ENCODE measurements at regions not wholly inside any gene's neighbourhood (a gene's known extent, or its start where the extent isn't known, plus 50 kb on each side); places are given as distances from the start of the nearest gene placed in this dataset.
"Not testable (repeated sequence)": the region's sequence is repeated elsewhere in the genome, so short reads cannot be mapped to it uniquely, and the experiment has no call there.

GRCh38 chr1:198950036-198950435 lies 311.2 kb downstream of the PTPRC start:
- H3K4me3 ChIP-seq (ENCODE audit: low read depth, low read length), result no peak overlapping the region
- DNase-seq (ENCODE audit: low read depth), result no peak

- no peak overlapping the region for H3K4me3 ChIP-seq (ENCODE audit: low read depth, low read length)
- DNase-seq (ENCODE audit: low read depth), result no peak
Measured at GRCh38 chr1:198955085-198955484, 316.2 kb downstream of the PTPRC start.

- DNase-seq (ENCODE audit: low read depth), result no peak
- H3K4me3 ChIP-seq (ENCODE audit: low read depth, low read length), result no peak overlapping the region
Measured at GRCh38 chr1:198957044-198957443, 318.2 kb downstream of the PTPRC start.

DNA sequence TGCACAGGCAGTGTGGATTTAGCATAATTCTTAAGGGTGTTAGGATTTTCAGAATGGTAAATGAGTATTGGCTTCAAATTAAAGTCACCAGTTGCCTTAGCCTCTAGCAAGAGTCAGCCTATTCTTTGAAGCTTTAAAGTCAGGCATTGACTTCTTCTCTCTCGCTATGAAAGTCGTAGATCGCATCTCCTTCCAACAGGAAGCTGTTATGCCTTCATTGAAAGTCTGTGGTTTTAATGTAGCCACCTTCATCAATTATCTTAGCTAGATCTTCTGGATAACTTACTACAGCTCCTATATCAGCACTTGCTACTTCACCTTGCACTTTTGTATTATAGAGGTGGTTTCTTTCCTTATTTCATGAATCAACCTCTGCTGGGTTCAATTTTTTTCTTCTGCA lies 320.2 kb downstream of the PTPRC start:
- no peak for DNase-seq (ENCODE audit: low read depth)
- H3K4me3 ChIP-seq (ENCODE audit: low read depth, low read length), result no peak overlapping the region

DNA sequence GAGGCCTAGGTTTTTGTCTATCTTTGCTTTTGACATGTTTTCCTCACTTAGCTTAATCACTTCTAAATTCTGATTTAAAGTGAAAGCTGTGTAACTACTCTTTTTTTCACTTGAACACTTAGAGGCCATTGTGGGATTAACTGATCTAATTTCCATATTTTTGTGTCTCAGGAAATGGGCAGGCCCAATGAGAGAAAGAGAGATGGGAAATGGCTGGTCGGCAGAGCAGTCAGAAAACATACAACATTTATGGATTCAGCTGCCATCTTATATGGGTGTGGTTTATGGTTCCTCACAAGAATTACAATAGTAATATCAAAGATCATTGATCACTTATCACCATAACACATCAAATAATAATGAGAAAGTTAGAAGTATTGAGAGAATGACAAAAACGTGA lies 320.8 kb downstream of the PTPRC start:
- DNase-seq (ENCODE audit: low read depth), result no peak
- no peak overlapping the region for H3K4me3 ChIP-seq (ENCODE audit: low read depth, low read length)

- H3K4me3 ChIP-seq (ENCODE audit: low read depth, low read length); DNase-seq (ENCODE audit: low read depth): not testable (repeated sequence)
Measured at GRCh38 chr1:198963796-198964195, 325.0 kb downstream of the PTPRC start.

- no peak overlapping the region for H3K4me3 ChIP-seq (ENCODE audit: low read depth, low read length)
- no peak for DNase-seq (ENCODE audit: low read depth)
Measured at GRCh38 chr1:198966519-198966918, 327.7 kb downstream of the PTPRC start.

- DNase-seq (ENCODE audit: low read depth), result no peak
- no peak overlapping the region for H3K4me3 ChIP-seq (ENCODE audit: low read depth, low read length)
Measured at GRCh38 chr1:198967566-198967965, 328.7 kb downstream of the PTPRC start.

GRCh38 chr1:198968866-198969265 lies 330.0 kb downstream of the PTPRC start:
- H3K4me3 ChIP-seq (ENCODE audit: low read depth, low read length), result no peak overlapping the region
- DNase-seq (ENCODE audit: low read depth), result no peak

GRCh38 chr1:198969981-198970380 lies 331.1 kb downstream of the PTPRC start:
- H3K4me3 ChIP-seq (ENCODE audit: low read depth, low read length), result no peak overlapping the region
- no peak for DNase-seq (ENCODE audit: low read depth)

DNA sequence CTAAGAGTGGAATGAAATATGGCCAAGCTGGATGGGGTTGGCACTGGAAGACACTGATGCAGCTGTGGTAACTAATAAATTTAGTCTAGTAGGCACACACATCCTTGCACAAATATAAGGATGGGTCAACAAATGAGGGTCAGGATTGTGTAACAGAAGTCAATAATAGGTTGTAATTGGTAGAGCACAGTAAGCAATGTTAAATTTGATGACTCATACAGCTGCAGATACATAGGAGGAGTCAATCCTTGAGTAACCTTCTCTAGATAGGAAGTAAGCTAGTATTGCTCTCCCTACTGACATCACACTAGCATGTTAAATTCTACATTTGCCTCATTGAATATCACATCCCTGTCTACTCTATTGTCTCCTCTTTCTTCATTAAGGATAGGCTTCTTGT lies 332.1 kb downstream of the PTPRC start:
- DNase-seq (ENCODE audit: low read depth), result peak; percentile 76
- H3K4me3 ChIP-seq (ENCODE audit: low read depth, low read length), result no peak overlapping the region

- H3K4me3 ChIP-seq (ENCODE audit: low read depth, low read length), result no peak overlapping the region
- no peak for DNase-seq (ENCODE audit: low read depth)
Measured at GRCh38 chr1:198977909-198978308, 339.1 kb downstream of the PTPRC start.

DNA sequence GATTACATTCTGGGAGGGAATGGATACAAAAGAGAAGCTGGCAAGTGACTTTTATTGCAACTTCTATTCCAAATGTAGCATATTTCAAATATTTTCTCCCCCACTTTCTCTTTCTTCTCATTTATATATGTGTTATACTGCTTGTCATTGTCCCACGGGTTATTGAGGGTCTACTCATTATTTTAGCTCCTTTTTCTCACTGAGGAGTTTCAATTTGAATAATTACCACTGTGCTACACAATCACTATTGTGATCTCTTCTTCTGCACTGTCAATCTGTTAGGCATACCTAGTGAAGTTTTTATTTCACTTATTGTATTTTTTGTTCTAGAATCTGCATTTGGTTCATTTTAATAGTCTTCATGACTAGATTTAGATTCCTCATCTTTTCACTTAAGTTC lies 339.7 kb downstream of the PTPRC start:
- DNase-seq (ENCODE audit: low read depth), result no peak
- H3K4me3 ChIP-seq (ENCODE audit: low read depth, low read length), result no peak overlapping the region

GRCh38 chr1:198986036-198986435 lies 347.2 kb downstream of the PTPRC start:
- no peak for DNase-seq (ENCODE audit: low read depth)
- H3K4me3 ChIP-seq (ENCODE audit: low read depth, low read length), result no peak overlapping the region

DNA sequence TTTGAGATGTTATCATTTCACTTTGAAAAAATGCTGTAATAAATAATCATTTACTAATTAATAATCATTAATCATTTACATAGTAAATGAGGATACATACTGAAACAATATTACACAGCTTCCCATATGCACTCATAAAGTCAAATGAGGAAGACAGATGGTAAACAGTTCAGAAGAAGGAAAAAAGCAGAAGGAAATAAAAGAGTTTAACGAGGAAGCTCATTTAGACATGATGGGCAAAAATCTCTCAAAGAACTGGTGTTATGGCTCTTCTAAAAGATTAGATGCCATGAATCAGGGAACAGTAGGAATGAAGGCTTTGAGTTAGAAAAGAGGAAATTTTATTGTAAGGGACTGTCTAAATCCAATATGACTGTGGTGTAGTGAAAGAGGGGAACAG lies 347.6 kb downstream of the PTPRC start:
- DNase-seq (ENCODE audit: low read depth), result no peak
- no peak overlapping the region for H3K4me3 ChIP-seq (ENCODE audit: low read depth, low read length)

GRCh38 chr1:199002661-199003060 lies 363.8 kb downstream of the PTPRC start:
- no peak for DNase-seq (ENCODE audit: low read depth)
- no peak overlapping the region for H3K4me3 ChIP-seq (ENCODE audit: low read depth, low read length)

DNA sequence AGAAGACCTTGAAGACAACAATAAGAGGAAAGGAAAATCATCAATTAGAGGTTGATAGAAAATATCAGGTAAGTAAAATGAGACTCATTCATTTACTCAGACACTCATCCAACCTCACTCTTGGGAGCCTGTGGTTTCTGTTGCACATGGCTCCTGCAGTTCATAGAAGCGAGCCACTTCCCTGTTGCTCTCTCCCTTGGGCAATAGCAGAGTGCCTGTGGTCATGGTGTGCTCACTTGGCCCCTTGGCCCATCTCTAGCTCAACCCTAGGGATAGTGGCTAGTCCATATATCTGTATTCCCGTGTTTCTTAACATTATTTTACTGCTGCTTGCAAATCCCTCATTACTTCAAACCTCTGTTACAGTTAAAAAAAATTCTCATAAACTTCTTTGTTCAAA lies 368.6 kb downstream of the PTPRC start:
- H3K4me3 ChIP-seq (ENCODE audit: low read depth, low read length), result no peak overlapping the region
- DNase-seq (ENCODE audit: low read depth), result no peak

- no peak for DNase-seq (ENCODE audit: low read depth)
- no peak overlapping the region for H3K4me3 ChIP-seq (ENCODE audit: low read depth, low read length)
Measured at GRCh38 chr1:199009447-199009846, 370.6 kb downstream of the PTPRC start.

GRCh38 chr1:199010492-199010891 lies 371.7 kb downstream of the PTPRC start:
- no peak overlapping the region for H3K4me3 ChIP-seq (ENCODE audit: low read depth, low read length)
- DNase-seq (ENCODE audit: low read depth), result no peak

DNA sequence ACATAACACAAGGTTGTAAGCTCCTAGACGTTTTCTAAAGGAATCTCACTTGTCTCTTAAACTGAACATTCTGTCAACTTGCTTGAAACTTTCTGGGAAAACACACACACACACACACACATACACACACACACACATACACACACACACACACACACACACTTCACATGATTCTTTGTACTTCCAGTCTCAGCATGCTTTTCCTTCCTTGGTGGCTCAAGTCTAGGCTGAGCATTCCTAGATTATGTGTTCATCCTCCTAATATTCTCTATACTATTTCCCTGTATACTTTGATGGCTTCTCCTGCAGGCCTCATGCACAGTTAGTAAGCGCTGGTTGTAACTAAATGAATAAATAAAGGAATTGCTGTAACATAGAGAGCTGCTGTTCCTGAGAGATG lies 372.1 kb downstream of the PTPRC start:
- no peak for DNase-seq (ENCODE audit: low read depth)

GRCh38 chr1:199015799-199016198 lies 377.0 kb downstream of the PTPRC start:
- no peak for DNase-seq (ENCODE audit: low read depth)
- H3K4me3 ChIP-seq (ENCODE audit: low read depth, low read length), result no peak overlapping the region

More for the DNA sequence above, 372.1 kb downstream of the PTPRC start:
- no peak overlapping the region for H3K4me3 ChIP-seq (ENCODE audit: low read depth, low read length)

DNA sequence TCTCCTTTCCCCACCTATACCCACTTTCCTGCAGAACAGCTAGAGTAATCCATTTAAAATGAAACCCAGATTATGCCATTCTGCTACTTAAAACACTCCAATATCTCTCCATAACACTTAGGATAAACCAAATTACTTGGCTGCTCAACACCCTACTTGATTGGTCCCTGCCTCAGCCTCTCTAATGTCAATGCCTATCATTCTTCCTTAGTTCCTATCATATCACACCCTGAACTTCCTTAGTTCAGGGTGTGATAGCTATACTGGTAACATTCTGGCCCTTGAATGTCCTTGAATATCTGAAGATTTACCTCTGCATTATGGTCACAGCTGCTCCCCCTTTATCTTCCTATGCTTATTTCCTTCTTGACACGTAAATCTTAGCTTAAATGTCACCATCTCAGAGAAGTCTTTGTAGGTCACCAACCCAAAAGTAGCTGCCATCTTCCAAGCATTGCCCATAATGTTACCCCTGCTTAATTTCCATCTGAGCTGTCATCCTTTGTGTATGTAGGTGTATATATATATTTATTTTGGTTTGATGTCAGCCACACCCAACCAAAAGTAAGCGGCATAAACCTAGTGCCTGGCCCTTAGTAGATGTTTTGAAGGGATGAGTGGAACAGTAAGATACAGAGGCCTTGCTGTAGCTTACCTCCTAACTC lies 379.8 kb downstream of the PTPRC start:
- no peak for DNase-seq (ENCODE audit: low read depth)
- H3K4me3 ChIP-seq (ENCODE audit: low read depth, low read length), result no peak overlapping the region
